A549 (cell line): ENCODE measurements at regions not wholly inside any gene's neighbourhood (a gene's known extent, or its start where the extent isn't known, plus 50 kb on each side); places are given as distances from the start of the nearest gene placed in this dataset.

Experiments
- ATAC-seq, 2 experiments: fragments of 200-7000 bp in 1 of 2; fragments of >200 bp in 1 of 2; cut with Nextera tagmentation in 1 of 2; cut with Tn5 transposase in 1 of 2; 3 replicates each; pipeline versions ENCODE4 v1.8.0 to v1.9.1; 2018 to 2020; ENCODE audit warnings: mild to moderate bottlenecking in 1 of 2, moderate library complexity in 1 of 2
- CTCF ChIA-PET: fragments of 300-600 bp; sonication (Branson Sonifier 250); formaldehyde crosslinking; extraction: SDS; loops from one replicate; lab custom pipeline; 2021; ENCODE audit warnings: antibody characterized with exemption, inconsistent platforms; lab: Yijun Ruan, JAX
- POLR2A ChIA-PET: fragments of 350-600 bp; formaldehyde crosslinking; extraction: SDS; loops from one replicate; lab custom pipeline; 2021; ENCODE audit warnings: antibody characterized with exemption, inconsistent platforms; lab: Yijun Ruan, JAX
- DNase-seq, 2 experiments: peaks; one replicate each; pipeline versions ENCODE4 v3.0.0 to v3.0.0-alpha.2; 2011 to 2016; ENCODE audit warnings: low read depth in 1 of 2, low spot score in 1 of 2
- FAIRE-seq: peaks from 2 replicates; lab custom pipeline; 2011; peaks lifted over from hg19 to GRCh38; lab: Jason Lieb, UNC
- H3K27ac ChIP-seq, 2 experiments: fragments of >200 bp; sonication (Bioruptor Twin); formaldehyde crosslinking; 3 replicates each; pipeline ENCODE4 v1.5.1; 2016 to 2017
- H3K4me1 ChIP-seq: fragments of >200 bp; sonication (Bioruptor Twin); formaldehyde crosslinking; 3 replicates; pipeline ENCODE4 v1.6.1; 2016
- H3K4me2 ChIP-seq: fragments of >200 bp; sonication (Bioruptor Twin); formaldehyde crosslinking; 3 replicates; pipeline ENCODE4 v1.6.1; 2016
- H3K4me3 ChIP-seq: fragments of >200 bp; sonication (Bioruptor Twin); formaldehyde crosslinking; 3 replicates; pipeline ENCODE4 v1.5.1; 2016
- H3K9me3 ChIP-seq: fragments of >200 bp; sonication (Bioruptor Twin); formaldehyde crosslinking; 3 replicates; pipeline ENCODE4 v1.6.1; 2016
- CBX8 ChIP-seq: fragments of 200-600 bp; sonication (generic); IDR thresholded peaks from 2 replicates; pipeline ENCODE4 v1.6.1; 2016
- CHD4 ChIP-seq: fragments of 200-600 bp; sonication (generic); IDR thresholded peaks from 2 replicates; pipeline ENCODE4 v1.6.1; 2016; ENCODE audit warnings: antibody characterized with exemption, mild to moderate bottlenecking, borderline replicate concordance
- EHF ChIP-seq: fragments of 250-450 bp; sonication (Bioruptor Pico); IDR thresholded peaks from 2 replicates; pipeline ENCODE4 v1.5.0; 2020; ENCODE audit warnings: mild to moderate bottlenecking
- EHMT2 ChIP-seq: fragments of 200-600 bp; sonication (generic); IDR thresholded peaks from 2 replicates; pipeline ENCODE4 v1.6.1; 2016; ENCODE audit warnings: antibody characterized with exemption, low read depth, mild to moderate bottlenecking, moderate library complexity
- FOXS1 ChIP-seq: fragments of 250-450 bp; sonication (Bioruptor Pico); IDR thresholded peaks from 2 replicates; pipeline ENCODE4 v1.5.0; 2020; ENCODE audit warnings: mild to moderate bottlenecking, moderate library complexity
- GATA3 ChIP-seq: IDR thresholded peaks from 2 replicates; pipeline ENCODE4 v1.6.1; 2012; ENCODE audit warnings: borderline replicate concordance
- HOXB13 ChIP-seq: fragments of 250-450 bp; sonication (Bioruptor Pico); IDR thresholded peaks from 2 replicates; pipeline ENCODE4 v1.5.0; 2020; ENCODE audit warnings: low read depth, mild to moderate bottlenecking, moderate library complexity
- JUN ChIP-seq, 2 experiments: fragments of >200 bp; sonication (Bioruptor Twin); formaldehyde crosslinking; IDR thresholded peaks; 2 replicates in 1 of 2; 3 replicates in 1 of 2; pipeline ENCODE4 v1.6.1; 2016 to 2017
- JUNB ChIP-seq: fragments of >200 bp; sonication (Bioruptor Twin); formaldehyde crosslinking; IDR thresholded peaks from 2 replicates; pipeline ENCODE4 v1.6.1; 2016
- RARB ChIP-seq: fragments of 250-450 bp; sonication (Bioruptor Pico); IDR thresholded peaks from 2 replicates; pipeline ENCODE4 v1.8.0; 2021; ENCODE audit warnings: mild to moderate bottlenecking, moderate library complexity
- RCOR1 ChIP-seq: fragments of 150-350 bp; IDR thresholded peaks from 2 replicates; pipeline ENCODE4 v1.6.1; 2014; ENCODE audit warnings: antibody characterized with exemption, low read length, low read depth
- ZSCAN20 ChIP-seq: fragments of 250-450 bp; sonication (Bioruptor Pico); IDR thresholded peaks from 2 replicates; pipeline ENCODE4 v1.8.0; 2022; ENCODE audit warnings: mild to moderate bottlenecking, moderate library complexity
- WGBS: methylation state at CpG from one replicate; pipeline ENCODE4 v1.1.6; 2017; ENCODE audit errors: missing lambda C conversion rate; 5-methylcytosine and 5-hydroxymethylcytosine counted together
- TF ChIP-seq, protein P1 (sequence below): fragments of 450-650 bp; IDR thresholded peaks from 2 replicates; pipeline ENCODE4 v1.6.1; 2014; ENCODE audit warnings: antibody characterized with exemption
- TF ChIP-seq, protein P2 (sequence below): IDR thresholded peaks from 2 replicates; pipeline ENCODE4 v1.6.1; 2012
- TF ChIP-seq, protein P3 (sequence below): IDR thresholded peaks from 2 replicates; pipeline ENCODE4 v1.6.1; 2012
- TF ChIP-seq, protein P4 (sequence below): fragments of 150-350 bp; IDR thresholded peaks from 2 replicates; pipeline ENCODE4 v1.6.1; 2014; ENCODE audit warnings: low read depth, mild to moderate bottlenecking, low read length
- TF ChIP-seq, protein P5 (sequence below): fragments of 200-600 bp; sonication (generic); IDR thresholded peaks from 2 replicates; pipeline ENCODE4 v1.6.1; 2016; ENCODE audit warnings: antibody characterized with exemption, mild to moderate bottlenecking, moderate library complexity
- TF ChIP-seq, protein P6 (sequence below): IDR thresholded peaks from 2 replicates; pipeline ENCODE4 v1.6.1; 2012; ENCODE audit warnings: low read depth, borderline replicate concordance

DNA sequence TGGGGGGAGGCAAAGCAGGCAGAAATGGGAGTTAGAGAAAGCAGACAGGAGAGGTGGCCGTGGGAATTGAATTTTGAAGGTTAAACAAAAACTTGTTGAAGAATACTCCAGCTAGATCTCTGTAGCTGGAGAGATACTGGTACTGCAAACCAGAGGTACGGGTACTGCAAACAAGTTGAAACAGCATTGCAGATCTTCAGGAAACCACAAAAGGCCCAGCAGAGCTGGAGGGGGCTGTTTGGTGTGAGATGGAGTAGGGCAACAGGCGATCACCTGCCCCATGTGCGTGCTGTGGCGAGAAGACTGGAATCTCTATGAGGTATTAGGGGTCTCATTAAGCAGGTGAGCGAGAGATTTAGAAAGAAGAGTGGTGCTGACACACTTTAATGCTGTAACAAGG is 77.7 kb upstream of the RGS4 start (continued):
- no peak for TF ChIP-seq GATA3
- no peak for TF ChIP-seq RCOR1

DNA sequence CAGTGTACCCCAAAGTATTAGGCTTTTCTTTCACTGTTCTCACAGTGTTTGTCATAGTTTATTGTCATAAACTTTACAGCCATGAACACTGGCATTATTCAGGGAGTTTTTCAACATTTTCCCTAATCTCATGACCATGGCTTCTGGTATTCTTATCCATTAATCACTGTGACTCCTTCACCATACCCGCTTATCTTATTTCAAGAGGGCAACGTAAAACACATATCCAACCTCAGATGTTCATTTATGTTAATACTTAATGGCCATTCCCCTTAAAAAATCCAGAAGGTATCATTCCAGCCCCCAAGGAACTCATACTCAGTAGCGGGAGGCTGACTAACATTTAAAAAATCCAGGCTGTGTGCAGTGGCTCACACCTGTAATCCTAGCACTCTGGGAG is 78.5 kb upstream of the RGS4 start:
- ChIA-PET POLR2A (no interaction called here), CTCF (interaction anchor here (1.2 kb wide), 1 partner anchor 11 kb away, joined by 3 read pairs; no protein-coding TSS in a partner anchor)
- no peak overlapping the region for H3K4me3 ChIP-seq
- FAIRE-seq (no peak), ATAC-seq (no peak), DNase-seq (no peak)
- H3K9me3 ChIP-seq = no peaks in the 10 kb centered on the region
- H3K4me1 ChIP-seq = no peaks in the 10 kb centered on the region
- TF ChIP-seq RARB = no peak
- TF ChIP-seq RCOR1 = no peak
- TF ChIP-seq ZSCAN20 = no peak
- TF ChIP-seq, protein P1, sequence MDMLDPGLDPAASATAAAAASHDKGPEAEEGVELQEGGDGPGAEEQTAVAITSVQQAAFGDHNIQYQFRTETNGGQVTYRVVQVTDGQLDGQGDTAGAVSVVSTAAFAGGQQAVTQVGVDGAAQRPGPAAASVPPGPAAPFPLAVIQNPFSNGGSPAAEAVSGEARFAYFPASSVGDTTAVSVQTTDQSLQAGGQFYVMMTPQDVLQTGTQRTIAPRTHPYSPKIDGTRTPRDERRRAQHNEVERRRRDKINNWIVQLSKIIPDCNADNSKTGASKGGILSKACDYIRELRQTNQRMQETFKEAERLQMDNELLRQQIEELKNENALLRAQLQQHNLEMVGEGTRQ = no peak
- TF ChIP-seq EHMT2 = no peak
- no peak for TF ChIP-seq CHD4
- no peak for TF ChIP-seq FOXS1
- no peak for TF ChIP-seq EHF (CRISPR knock-in tag)
- TF ChIP-seq JUNB = no peak
- TF ChIP-seq HOXB13 (CRISPR knock-in tag) = no peak
- no peak for TF ChIP-seq CBX8
- H3K27ac ChIP-seq = no peak overlapping the region
- no peak overlapping the region for H3K4me2 ChIP-seq
- WGBS = 10% methylated on average over 3 of the region's 3 CpGs

DNA sequence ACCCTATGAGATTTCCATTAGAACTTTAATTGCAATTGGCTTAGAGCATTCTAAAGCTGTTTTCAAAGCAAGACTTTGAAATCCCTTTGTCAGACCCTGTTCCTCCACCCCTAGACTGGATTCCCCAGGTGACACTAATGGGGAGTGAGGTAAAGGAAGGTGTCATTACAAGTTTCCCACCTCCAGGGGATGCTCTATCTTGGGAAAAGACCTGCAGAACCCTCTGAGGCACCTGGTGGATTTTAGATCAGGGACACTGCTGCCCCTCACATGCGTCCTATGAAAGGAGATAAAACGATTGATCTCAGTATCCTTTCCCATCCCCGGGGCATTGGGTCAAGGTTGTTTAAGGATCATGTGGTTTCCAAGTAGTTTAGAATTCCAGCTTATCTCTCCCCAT is 80.3 kb upstream of the RGS4 start:
- Histone ChIP-seq H3K4me2 (no peak overlapping the region), H3K9me3 (no peaks in the 10 kb centered on the region), H3K27ac (no peak overlapping the region), H3K4me1 (no peaks in the 10 kb centered on the region), H3K4me3 (no peak overlapping the region)
- DNase-seq (no peak), FAIRE-seq (no peak), ATAC-seq (no peak)
- ChIA-PET CTCF (no interaction called here), POLR2A (no interaction called here)
- WGBS = 22% methylated on average over 3 of the region's 3 CpGs
- TF ChIP-seq, protein P2, sequence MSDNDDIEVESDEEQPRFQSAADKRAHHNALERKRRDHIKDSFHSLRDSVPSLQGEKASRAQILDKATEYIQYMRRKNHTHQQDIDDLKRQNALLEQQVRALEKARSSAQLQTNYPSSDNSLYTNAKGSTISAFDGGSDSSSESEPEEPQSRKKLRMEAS = no peak

DNA sequence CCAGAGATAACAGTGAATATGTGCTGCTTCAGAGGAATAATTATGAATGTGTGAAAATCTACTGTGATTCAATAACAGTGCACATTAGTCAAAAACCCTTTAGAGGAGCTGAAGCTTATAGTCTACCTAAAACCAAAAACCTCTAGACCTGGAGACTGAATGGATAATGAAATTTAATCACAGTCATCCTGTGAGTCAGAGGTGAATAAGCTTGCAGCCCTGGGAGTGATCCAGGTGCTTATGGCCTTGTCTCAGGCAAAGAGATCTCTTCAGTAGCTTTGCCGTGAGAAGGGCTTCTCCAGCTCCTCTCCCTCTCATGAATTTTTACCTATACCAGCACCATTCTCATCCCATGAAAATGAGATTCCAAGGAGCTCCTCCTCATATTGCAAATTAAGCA is 81.3 kb upstream of the RGS4 start:
- FAIRE-seq (no peak), ATAC-seq (no peak), DNase-seq (no peak)
- Histone ChIP-seq H3K9me3 (no peaks in the 10 kb centered on the region), H3K4me1 (no peaks in the 10 kb centered on the region), H3K4me2 (no peak overlapping the region), H3K4me3 (no peak overlapping the region), H3K27ac (no peak overlapping the region)
- POLR2A ChIA-PET = no interaction called here
- CTCF ChIA-PET = interaction anchor here (1.2 kb wide), 1 partner anchor 328 kb away, joined by 4 read pairs; no protein-coding TSS in a partner anchor
- 27% methylated on average over 1 of the region's 1 CpG for WGBS
- TF ChIP-seq, protein P3, sequence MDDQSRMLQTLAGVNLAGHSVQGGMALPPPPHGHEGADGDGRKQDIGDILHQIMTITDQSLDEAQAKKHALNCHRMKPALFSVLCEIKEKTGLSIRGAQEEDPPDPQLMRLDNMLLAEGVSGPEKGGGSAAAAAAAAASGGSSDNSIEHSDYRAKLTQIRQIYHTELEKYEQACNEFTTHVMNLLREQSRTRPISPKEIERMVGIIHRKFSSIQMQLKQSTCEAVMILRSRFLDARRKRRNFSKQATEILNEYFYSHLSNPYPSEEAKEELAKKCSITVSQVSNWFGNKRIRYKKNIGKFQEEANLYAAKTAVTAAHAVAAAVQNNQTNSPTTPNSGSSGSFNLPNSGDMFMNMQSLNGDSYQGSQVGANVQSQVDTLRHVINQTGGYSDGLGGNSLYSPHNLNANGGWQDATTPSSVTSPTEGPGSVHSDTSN = no peak
- TF ChIP-seq FOXS1 (no peak), ZSCAN20 (no peak), RARB (no peak)
- TF ChIP-seq, protein P4, sequence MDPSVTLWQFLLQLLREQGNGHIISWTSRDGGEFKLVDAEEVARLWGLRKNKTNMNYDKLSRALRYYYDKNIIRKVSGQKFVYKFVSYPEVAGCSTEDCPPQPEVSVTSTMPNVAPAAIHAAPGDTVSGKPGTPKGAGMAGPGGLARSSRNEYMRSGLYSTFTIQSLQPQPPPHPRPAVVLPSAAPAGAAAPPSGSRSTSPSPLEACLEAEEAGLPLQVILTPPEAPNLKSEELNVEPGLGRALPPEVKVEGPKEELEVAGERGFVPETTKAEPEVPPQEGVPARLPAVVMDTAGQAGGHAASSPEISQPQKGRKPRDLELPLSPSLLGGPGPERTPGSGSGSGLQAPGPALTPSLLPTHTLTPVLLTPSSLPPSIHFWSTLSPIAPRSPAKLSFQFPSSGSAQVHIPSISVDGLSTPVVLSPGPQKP = no peak

DNA sequence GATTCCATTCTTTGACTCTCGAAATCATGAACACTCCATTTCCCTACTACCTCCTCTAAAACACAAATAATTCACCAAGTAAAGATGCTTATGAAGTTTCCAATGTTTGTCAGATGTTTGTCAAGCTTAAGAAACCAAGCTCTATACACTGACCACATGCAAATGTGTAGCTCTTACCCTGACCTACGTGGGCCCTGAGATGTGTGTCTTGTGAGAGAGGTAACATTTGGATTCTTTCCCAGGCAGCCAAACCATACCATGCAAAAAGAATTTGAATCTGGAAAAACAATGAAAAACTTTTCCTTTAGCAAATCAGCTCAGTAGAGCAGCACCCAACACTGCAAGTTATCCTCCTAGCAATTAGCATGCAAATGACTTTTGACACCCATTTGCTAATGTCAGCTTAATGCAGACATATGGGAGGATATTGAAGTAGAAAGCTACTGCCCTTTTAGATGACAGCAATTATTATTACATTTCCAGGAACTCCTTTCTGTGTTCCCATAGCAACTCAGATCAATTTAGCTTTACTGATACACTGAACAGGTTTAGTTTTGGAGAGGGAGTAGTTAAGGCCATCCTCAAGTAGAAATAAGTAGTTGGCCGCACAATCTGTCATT is 83.2 kb upstream of the RGS4 start:
- no peaks in the 10 kb centered on the region for H3K4me1 ChIP-seq
- WGBS = 29% methylated on average over 3 of the region's 3 CpGs
- TF ChIP-seq, protein P5, sequence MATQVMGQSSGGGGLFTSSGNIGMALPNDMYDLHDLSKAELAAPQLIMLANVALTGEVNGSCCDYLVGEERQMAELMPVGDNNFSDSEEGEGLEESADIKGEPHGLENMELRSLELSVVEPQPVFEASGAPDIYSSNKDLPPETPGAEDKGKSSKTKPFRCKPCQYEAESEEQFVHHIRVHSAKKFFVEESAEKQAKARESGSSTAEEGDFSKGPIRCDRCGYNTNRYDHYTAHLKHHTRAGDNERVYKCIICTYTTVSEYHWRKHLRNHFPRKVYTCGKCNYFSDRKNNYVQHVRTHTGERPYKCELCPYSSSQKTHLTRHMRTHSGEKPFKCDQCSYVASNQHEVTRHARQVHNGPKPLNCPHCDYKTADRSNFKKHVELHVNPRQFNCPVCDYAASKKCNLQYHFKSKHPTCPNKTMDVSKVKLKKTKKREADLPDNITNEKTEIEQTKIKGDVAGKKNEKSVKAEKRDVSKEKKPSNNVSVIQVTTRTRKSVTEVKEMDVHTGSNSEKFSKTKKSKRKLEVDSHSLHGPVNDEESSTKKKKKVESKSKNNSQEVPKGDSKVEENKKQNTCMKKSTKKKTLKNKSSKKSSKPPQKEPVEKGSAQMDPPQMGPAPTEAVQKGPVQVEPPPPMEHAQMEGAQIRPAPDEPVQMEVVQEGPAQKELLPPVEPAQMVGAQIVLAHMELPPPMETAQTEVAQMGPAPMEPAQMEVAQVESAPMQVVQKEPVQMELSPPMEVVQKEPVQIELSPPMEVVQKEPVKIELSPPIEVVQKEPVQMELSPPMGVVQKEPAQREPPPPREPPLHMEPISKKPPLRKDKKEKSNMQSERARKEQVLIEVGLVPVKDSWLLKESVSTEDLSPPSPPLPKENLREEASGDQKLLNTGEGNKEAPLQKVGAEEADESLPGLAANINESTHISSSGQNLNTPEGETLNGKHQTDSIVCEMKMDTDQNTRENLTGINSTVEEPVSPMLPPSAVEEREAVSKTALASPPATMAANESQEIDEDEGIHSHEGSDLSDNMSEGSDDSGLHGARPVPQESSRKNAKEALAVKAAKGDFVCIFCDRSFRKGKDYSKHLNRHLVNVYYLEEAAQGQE = no peak
- TF ChIP-seq ZSCAN20 (no peak), JUN (IDR thresholded peaks at IDR 0.05) (no peak), FOXS1 (no peak)
- TF ChIP-seq, protein P6, sequence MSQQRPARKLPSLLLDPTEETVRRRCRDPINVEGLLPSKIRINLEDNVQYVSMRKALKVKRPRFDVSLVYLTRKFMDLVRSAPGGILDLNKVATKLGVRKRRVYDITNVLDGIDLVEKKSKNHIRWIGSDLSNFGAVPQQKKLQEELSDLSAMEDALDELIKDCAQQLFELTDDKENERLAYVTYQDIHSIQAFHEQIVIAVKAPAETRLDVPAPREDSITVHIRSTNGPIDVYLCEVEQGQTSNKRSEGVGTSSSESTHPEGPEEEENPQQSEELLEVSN = no peak
- ChIA-PET CTCF (no interaction called here), POLR2A (no interaction called here)
- H3K4me2 ChIP-seq = no peak overlapping the region
- H3K27ac ChIP-seq = no peak overlapping the region
- H3K4me3 ChIP-seq = no peak overlapping the region
- ATAC-seq = no peak
- no peak for FAIRE-seq
- no peaks in the 10 kb centered on the region for H3K9me3 ChIP-seq
- no peak for DNase-seq
